ENCODE measurements at regions not wholly inside any gene's neighbourhood (a gene's known extent, or its start where the extent isn't known, plus 50 kb on each side); places are given as distances from the start of the nearest gene placed in this dataset.

GRCh38 chr5:89299998-89300397 lies 417.0 kb upstream of the MEF2C start:
- no peak for DNase-seq (ENCODE audit: low read depth)

DNA sequence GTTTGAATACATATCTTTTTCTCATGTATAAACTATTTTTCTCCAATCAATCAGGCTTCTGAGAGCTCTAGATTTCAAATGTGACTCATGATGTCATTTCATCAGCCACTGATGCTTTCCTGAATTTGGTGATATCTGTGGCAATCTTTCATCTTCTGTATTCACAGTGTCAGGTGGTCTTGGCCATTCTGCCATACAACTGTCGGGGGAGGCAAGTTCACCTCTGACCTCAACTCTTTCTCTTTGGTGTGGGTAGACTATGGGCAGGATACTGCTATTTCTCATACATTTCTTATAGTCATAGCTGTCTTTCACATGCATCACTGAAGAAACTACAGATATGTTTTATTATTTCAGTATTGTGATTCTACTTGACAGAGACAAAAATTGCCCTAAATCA lies 414.1 kb upstream of the MEF2C start:
- DNase-seq (ENCODE audit: low read depth): no peak

DNA sequence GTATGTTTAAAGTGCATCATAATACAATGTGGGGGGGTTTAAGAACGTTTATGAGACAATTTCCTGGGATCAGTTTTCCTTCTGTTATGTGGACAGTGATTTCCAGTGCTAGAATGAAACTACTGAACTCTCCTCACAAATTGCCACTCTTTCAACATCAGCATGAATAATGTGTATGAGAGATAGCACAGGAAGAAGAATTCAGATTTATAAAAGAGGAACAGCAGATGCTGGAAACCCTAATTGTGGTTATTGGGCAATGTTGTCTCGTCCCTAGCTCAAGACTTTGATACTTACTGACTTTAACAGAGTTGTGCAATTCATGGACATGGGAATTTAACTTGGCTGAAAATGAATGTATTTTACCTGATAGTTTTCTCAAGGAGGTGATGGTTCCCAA lies 410.8 kb upstream of the MEF2C start:
- DNase-seq (ENCODE audit: low read depth): no peak

DNA sequence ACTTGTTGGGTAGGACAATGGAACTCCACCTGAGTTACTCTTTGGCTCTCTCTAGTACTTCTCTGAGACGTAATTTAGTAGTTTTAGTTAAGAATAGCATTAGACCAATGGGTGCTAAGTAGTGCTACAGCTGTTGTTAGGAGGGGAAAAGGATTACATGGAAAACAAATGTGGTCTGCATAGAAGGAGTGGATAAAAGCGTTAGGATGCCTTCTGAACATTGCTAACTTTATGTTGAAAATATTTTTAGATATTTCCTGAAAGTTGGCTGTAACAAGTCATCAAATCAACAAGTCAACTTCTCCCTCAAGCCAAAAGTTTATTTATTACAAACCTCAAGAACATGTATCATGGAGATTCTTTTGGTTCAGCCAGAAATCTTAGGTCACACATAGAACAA lies 409.5 kb upstream of the MEF2C start:
- DNase-seq (ENCODE audit: low read depth): no peak

- DNase-seq (ENCODE audit: low read depth): no peak
Measured at GRCh38 chr5:89289604-89290003, 406.6 kb upstream of the MEF2C start.

DNA sequence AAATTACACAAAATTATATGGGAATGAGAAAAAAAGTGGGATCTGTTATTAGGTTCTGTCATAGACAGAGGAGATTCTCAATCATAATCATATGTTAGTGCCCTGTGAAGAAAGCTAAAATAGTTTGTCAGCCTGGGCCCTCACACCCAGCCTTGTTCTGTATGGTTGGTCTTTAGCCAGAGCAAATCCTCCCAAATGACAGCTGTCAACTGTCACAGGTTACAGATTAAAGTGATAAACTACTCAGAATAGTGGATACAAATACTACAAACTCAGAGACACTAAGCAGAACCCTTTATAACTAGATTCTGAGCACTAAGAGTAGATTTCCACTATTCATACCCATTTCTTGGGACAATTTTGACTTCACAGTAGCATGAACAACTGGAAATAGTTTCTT lies 405.0 kb upstream of the MEF2C start:
- no peak for DNase-seq (ENCODE audit: low read depth)

DNA sequence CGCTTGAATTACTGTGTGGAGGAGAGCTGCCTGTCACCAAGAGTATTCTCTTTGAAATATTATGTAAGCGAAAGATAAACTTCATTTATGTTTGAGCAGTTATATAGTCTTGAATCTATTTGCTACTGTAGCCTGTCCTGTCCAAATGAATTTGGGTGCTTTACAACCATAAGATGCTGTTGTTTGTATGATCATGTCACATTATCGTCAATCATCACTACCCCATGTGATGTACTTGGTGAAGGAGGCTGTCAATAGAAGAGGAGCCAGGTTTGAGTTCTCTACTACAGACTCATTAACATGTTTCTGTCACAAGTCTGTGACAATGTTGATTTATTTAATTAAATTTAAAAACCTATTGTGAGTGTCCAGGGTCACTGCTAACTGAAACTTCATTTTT lies 403.3 kb upstream of the MEF2C start:
- no peak for DNase-seq (ENCODE audit: low read depth)

GRCh38 chr5:89283728-89284493 lies 400.9 kb upstream of the MEF2C start:
- DNase-seq (ENCODE audit: low read depth): no peak

- no peak for DNase-seq (ENCODE audit: low read depth)
Measured at GRCh38 chr5:89282554-89283510, 399.8 kb upstream of the MEF2C start.

DNA sequence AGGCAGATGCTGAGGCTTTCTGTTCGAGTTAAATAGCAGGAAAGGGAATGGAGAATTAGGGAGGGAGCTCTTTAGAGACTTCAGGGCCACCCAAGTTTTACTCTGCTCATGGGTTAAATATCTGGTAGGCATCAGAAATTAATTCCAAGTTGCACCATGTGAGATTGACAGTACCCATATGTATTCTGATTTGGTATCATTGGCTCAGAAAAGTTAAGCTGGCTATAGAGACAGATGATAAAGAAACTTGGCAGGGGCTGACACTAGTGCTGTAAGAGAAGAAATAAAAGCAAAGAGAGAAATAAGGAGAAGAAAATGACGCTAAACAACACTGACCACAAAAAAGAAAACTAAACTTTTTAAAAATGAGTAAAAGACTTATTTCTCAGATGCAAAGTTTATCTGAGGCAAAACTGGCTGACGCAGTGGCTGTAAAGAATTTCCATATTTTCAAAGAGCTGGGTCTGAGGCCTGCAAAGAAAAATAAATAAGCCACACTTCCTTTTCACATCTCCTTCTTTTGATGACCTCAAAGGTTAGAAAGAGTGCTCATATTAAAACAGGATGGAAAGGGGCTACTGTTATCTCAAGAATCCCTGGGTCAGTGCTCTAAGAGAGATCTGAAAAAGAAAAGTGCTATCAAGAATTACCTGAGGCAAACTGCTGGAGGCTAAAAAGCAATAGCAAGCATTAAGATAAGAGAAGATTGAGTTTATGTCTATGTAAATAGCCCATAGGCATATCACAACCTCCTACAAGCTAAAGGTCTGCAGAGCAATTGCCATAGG lies 399.0 kb upstream of the MEF2C start:
- DNase-seq (ENCODE audit: low read depth): no peak

- DNase-seq (ENCODE audit: low read depth): no peak
Measured at GRCh38 chr5:89281211-89281610, 398.2 kb upstream of the MEF2C start.

- no peak for DNase-seq (ENCODE audit: low read depth)
Measured at GRCh38 chr5:89280103-89281037, 397.4 kb upstream of the MEF2C start.

GRCh38 chr5:89279391-89280036 lies 396.5 kb upstream of the MEF2C start:
- DNase-seq (ENCODE audit: low read depth): no peak

- no peak for DNase-seq (ENCODE audit: low read depth)
Measured at GRCh38 chr5:89277816-89278215, 394.8 kb upstream of the MEF2C start.

DNA sequence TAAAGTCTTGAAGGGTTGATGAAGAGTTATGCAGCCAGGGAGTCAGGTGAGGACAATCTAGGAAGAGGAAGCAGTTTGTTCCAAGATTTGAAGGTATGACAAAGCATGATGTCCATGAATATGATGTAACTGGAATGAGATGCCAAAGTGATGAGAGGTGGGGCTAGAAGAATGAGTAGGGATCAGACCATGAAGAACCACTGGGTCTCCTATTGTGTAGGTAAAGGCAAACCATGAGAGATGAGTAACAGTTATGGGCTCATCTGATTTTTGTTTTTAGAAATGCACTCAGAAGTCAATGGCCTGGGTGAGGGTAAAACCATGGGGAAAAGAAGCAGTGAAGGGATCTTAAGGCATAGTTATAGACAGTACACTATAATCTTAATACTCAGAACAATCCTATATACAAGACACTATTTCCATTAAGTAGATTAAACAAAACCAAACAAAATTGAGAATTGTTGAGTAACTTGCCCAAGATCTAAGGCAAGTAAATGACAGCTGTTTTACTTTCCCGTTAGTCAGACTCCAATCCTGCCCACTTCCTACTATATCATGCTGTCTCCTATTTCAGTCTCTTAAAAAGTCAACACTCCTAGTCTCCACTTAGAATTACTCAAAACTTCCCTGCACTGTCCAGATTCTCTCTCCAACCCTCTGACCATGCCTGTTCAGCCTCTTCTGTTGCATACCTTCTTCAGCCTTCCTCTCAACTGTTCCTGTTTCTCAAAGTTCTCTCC lies 393.8 kb upstream of the MEF2C start:
- no peak for DNase-seq (ENCODE audit: low read depth)

DNA sequence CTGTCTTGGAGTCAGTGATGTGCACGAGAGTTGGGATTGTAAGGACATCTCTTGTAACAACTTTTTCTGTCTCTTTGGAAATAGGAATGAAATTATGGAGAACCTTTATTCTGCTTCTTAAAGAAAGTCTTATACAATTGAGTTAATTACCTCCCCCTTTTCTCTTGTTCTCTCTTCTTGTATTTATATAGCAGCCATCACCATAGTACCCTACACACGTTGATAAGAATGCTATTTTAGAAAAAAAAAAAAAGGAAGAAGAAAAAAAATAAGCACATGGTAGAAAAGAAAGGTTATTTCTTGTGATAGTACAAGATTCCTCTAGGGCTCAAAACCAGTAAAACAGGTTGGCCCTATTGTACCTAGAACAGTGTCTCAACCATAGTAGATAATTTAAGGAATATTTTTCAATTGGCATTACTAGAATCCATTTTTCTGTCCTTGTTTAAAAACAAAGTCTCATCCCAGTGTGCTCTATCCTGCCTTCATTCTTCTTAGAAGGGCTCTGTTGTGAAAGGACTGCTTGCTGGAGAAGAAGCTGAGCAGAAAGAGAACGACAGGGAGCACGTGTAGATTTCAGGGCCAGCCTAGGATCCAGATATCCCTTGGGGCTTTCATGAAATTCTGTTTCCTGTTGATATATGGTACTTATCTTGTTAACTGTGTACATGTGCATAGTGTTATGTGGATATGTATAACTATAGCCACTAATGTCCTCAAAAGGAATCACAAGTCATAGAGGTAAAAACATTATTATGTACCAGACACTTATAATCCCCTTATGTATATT lies 392.3 kb upstream of the MEF2C start:
- DNase-seq (ENCODE audit: low read depth): no peak

- no peak for DNase-seq (ENCODE audit: low read depth)
Measured at GRCh38 chr5:89273289-89273688, 390.3 kb upstream of the MEF2C start.

GRCh38 chr5:89270901-89271300 lies 387.9 kb upstream of the MEF2C start:
- no peak for DNase-seq (ENCODE audit: low read depth)

- DNase-seq (ENCODE audit: low read depth): no peak
Measured at GRCh38 chr5:89269721-89270120, 386.7 kb upstream of the MEF2C start.
